Stimulated activated CD8-positive, alpha-beta memory T cell treated with anti-CD3 and anti-CD28 coated beads, Interleukin-2, amount 100 ng/mL, for 1 hour (primary cell): ENCODE measurements at regions not wholly inside any gene's neighbourhood (a gene's known extent, or its start where the extent isn't known, plus 50 kb on each side); places are given as distances from the start of the nearest gene placed in this dataset.
A peak's percentile ranks its signal among the peaks of the same experiment; 100 is the strongest.

ENCODE experiments used
- DNase-seq, 2 donors: peaks; one replicate each; pipeline ENCODE4 v3.0.0-alpha.2; 2020; ENCODE audit warnings: low read depth in 2 of 2

- no peak for DNase-seq
These were observed 139.8 kb upstream of the HNMT start for GRCh38 chr2:137824501-137824900.

- no peak for DNase-seq
These were observed 137.6 kb upstream of the HNMT start for GRCh38 chr2:137826373-137827372.

GRCh38 chr2:137828624-137829023 lies 135.6 kb upstream of the HNMT start:
- no peak for DNase-seq

- DNase-seq, result no peak
These were observed 135.0 kb upstream of the HNMT start for GRCh38 chr2:137829251-137829650.

- DNase-seq, result no peak
These were observed 129.4 kb upstream of the HNMT start for GRCh38 chr2:137834760-137835379.

- DNase-seq, result no peak
These were observed 127.6 kb upstream of the HNMT start for GRCh38 chr2:137836671-137837070.

GRCh38 chr2:137837830-137838229 lies 126.4 kb upstream of the HNMT start:
- no peak for DNase-seq

GRCh38 chr2:137838255-137839092 lies 125.8 kb upstream of the HNMT start:
- DNase-seq, result no peak

- no peak for DNase-seq
These were observed 121.8 kb upstream of the HNMT start for GRCh38 chr2:137842430-137842829.

GRCh38 chr2:137842952-137843351 lies 121.3 kb upstream of the HNMT start:
- no peak for DNase-seq

GRCh38 chr2:137845422-137845821 lies 118.9 kb upstream of the HNMT start:
- DNase-seq, result no peak

- no peak for DNase-seq
These were observed 117.3 kb upstream of the HNMT start for GRCh38 chr2:137846993-137847392.

GRCh38 chr2:137847443-137847842 lies 116.8 kb upstream of the HNMT start:
- no peak for DNase-seq

- no peak for DNase-seq
These were observed 106.4 kb upstream of the HNMT start for GRCh38 chr2:137857881-137858280.

GRCh38 chr2:137862651-137863050 lies 101.6 kb upstream of the HNMT start:
- no peak for DNase-seq

GRCh38 chr2:137865954-137866540 lies 98.2 kb upstream of the HNMT start:
- DNase-seq, result peak in 1 of 2 donors; percentile 2

- no peak for DNase-seq
These were observed 93.6 kb upstream of the HNMT start for GRCh38 chr2:137870682-137871081.

- no peak for DNase-seq
These were observed 91.7 kb upstream of the HNMT start for GRCh38 chr2:137872577-137872976.

GRCh38 chr2:137873536-137874244 lies 90.6 kb upstream of the HNMT start:
- DNase-seq, result no peak

GRCh38 chr2:137879121-137879520 lies 85.2 kb upstream of the HNMT start:
- no peak for DNase-seq

GRCh38 chr2:137881711-137882110 lies 82.6 kb upstream of the HNMT start:
- no peak for DNase-seq
